HL-60/S4 (cell line): ENCODE measurements at regions not wholly inside any gene's neighbourhood (a gene's known extent, or its start where the extent isn't known, plus 50 kb on each side); places are given as distances from the start of the nearest gene placed in this dataset.
"Not testable (repeated sequence)": the region's sequence is repeated elsewhere in the genome, so short reads cannot be mapped to it uniquely, and the experiment has no call there.

ENCODE experiments used
- in situ Hi-C: fragments of 300-500 bp; cut with MboI; formaldehyde crosslinking; loops from 2 replicates; pipeline ENCODE4 v1.14.3; 2022; ENCODE audit warnings: low sequenced_read_pairs

DNA sequence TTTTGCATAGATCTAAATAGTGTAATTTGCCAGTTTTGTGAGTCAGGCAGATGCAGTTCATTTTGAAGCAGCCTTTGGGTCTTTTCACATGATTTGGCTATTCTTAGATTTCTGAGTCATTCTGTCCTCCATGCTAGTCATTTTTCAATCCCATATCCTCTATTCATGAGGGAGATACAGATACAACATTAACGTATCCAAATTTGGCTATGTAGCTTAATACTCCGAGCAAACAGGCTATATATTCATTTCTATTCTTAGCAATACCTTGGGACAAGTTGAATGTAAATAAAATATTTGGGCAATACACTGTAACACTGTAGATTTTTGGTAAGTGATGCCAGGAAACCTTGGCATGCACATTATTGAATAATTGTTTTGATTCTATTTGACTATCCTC lies 270.7 kb upstream of the PDE3A start:
- in situ Hi-C loops = no loop called here

DNA sequence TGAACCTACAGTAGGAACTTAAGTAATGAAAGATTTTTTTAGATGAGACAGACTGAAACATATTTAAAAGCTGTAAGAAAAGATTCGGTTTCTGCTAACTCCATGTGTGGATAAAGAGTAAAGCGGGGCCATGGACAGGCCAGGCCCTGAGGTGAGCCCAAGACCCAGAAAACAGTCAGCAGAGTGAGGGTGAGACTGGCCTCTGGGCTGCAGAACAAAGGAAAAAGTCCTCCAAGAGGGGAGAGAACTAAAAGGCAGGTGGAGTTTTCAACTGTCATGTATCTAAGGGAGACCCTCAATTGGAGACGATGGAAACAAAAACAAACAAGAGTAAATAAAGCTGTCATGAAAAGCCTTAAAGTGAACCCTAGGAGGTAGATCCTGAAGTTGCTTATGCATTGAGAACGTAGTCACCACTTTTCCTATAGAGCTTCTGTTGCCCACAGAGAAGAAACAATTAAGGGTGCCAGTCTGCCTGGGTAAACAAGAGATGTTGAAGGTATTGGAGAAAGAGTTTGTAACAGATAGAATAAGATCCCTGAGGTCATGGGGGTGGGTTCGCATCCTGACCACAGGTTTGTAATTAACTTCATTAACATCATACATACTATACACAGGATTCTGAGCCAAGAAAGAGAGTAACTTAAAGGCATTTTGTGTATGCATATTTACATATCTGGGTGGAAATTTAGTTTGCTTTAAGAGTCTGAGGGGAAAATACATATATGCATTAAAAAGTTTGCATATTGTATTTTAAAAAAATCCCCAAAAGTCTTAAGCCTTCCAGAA lies 268.7 kb upstream of the PDE3A start:
- in situ Hi-C loops = no loop called here

DNA sequence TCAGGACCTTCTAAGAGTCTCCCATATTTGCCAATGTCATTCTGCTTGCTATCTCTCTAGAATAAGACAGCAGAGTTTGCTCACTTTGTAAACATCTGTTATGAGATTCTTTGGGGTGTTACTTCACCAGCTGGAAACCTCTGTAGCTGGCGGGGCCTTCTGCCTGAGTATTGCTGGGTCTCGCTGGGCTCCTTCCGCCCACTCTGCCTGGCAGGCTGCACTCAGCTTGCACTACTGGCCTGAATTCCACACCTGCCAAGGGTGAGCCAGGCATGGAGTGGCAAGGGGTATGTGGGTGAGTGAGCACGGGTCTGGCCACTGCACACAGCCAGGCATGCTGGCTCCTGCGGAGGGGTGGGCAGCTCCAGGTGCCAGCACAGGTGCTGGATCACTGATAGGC lies 267.3 kb upstream of the PDE3A start:
- in situ Hi-C loops = no loop called here

DNA sequence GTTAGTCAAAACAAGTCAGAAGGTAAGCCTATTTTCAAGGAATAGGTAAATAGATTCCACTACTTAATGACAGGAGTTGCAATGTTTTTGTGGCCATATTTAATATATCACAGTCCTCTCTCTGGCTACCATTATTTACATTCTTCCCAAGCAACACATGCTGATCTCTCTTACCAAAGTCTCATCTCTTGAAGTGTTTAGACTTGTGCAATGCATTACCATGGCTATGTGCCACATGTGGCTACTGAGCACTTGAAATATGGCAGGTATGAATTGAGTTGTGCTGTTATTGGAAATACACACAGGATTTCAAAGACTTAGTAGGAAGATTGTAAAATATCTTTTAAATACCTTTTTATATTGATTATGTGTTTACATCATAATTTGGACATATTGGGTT lies 262.4 kb upstream of the PDE3A start:
- in situ Hi-C loops = no loop called here

DNA sequence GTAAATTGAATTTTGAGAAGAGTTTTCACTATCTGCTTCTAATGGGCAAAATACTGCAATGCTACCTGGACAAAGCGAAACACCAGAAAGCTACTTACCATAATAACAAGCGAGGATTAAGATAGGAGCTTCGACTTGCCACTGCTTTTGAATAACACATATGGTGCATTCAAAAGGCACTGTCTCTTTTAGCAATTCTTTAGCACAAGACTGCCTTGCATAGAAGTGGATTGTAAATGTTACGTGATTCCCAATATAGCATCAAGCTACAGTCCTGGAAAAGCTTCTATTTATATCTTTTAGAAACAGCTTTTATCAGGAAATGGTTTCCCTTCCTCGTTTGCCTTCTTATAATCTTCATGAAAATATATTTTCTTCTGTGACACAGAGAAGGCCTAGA lies 258.7 kb upstream of the PDE3A start:
- in situ Hi-C loops = no loop called here

DNA sequence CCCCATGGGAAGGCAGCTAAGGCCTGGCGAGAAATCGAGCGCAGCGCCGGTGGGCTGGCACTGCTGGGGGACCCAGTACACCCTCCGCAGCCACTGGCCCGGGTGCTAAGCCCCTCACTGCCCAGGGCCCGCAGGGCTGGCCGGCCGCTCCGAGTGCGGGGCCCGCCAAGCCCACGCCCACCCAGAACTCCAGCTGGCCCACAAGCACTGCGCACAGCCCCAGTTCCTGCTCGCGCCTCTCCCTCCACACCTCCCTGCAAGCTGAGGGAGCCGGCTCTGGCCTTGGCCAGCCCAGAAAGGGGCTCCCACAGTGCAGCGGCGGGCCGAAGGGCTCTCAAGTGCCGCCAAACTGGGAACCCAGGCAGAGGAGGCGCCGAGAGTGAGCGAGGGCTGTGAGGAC lies 253.0 kb upstream of the PDE3A start:
- in situ Hi-C loops = not testable (repeated sequence)

DNA sequence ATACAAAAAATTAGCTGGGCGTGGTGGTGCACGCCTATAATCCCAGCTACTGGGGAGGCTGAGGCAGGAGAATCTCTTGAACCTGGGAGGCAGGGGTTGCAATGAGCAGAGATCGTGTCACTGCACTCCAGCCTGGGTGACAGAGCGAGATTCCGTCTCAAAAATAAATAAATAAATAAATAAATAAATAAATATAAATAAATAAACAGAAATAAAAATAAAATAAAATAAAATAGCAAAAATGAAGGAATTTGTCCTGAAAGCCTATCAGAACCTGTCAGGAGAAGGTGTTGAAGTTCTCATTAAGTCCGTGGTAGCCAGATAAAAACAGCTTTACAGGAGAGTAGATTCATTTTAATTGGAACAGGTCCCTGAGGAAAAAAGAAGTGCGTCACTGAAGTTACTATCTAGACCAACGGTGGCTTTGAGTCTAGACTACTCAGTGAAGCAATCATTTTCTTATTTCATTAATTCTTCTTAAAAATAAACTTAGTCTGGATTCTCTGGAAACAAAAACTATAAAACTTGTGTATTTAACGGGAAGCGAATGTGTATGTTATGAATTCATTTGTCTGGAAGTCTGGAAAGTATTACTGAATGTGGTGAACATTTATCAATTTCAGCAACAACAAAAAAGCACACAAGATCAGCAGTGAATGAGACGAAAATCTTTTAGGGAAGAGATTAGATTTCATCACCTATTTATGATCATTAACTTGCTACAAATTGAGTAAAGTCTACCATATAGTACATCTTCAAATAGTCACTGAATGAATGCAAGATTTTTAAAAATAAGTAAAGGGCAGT lies 248.5 kb upstream of the PDE3A start:
- in situ Hi-C loops = no loop called here

DNA sequence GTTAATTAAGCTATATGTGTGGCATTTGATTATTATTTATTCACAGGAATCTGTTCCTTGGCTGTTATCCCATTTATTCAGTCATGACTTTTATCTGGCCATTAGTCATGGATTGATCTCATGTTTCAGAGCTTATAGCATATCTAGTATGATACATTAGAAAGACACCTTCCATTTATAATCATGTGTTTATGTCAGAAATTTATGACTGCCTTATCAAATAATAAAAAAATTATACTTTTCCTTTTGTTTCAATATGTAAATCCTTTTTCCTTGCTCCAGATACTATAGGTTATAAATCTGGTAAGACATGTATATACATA lies 248.0 kb upstream of the PDE3A start:
- in situ Hi-C loops = no loop called here

DNA sequence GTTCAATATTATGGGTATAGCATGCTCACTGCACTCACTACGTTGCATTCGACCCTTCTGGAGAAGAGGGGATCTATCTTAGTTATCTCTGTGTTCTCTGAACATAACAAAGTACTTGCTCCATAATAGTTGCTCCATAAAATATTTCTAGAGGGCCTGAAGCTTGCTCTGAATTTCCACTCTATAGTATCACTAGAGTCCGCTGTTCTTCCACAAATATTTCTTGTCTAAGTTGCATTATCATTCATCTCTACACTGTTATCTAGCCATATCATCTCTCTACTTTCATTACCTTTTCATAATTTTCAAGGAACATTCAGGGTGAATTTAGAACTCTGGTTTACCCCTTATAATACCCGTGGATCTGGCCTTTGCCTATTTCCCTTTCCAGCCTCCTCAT lies 246.1 kb upstream of the PDE3A start:
- in situ Hi-C loops = no loop called here

DNA sequence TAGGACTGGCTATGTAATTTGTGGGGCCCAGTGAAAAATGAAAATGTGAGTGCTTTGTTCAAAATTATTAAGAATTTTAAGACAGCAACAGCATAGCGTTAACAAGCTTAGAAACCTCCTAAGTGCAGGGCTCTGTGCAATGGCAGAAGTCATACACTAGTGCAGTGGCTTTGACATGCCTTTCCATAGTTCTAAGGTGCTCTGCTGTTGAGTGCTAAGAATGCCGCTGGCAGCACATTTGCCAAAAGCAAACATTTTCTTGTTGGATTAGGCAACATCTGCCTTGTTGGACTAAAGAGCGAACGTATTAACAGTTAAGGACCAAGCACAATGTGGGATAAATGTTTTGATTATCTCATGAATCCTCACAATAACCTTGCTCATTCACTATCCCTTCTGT lies 244.9 kb upstream of the PDE3A start:
- in situ Hi-C loops = no loop called here

DNA sequence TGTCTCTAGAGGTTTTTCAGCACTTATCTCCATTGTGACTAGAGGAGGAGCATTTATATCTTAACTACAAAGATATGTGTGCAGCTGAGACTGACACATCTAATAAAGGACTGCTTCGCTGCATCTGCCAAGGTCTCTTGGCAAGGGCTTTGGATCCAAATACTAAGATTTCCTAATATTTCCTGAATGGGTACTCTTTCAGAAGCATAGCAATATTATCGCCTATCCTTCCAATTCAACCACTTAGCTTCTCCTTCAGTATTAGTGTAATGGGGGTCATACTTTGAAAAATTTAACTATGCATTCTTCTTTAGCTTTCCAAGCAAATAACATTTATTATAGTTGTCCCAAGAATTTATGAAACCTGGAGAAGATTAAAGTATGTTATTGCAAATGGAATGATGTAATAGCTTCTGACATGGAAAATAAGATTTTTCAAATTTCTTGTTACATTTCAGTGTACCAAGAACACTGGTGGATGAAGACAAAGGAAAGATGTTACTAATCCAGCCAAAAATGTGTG lies 243.0 kb upstream of the PDE3A start:
- in situ Hi-C loops = no loop called here

DNA sequence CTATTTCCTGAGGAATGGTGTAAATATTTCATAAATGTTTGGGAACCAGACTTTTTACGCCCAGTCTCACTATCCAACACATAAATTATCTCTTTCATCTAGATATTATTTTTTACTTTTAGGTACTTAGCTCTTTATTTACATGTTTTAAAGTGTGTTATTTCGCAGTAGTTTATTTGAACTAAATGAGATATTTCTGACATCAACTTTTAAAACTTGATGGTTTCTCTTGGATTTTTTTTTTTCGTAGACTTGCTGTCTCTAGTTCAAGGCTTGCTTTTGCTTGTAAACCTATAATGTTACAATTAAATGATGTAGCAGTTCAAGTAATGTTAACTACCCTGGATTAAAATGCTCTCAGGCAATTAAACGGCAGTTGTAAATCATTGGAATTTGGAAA lies 241.7 kb upstream of the PDE3A start:
- in situ Hi-C loops = no loop called here

DNA sequence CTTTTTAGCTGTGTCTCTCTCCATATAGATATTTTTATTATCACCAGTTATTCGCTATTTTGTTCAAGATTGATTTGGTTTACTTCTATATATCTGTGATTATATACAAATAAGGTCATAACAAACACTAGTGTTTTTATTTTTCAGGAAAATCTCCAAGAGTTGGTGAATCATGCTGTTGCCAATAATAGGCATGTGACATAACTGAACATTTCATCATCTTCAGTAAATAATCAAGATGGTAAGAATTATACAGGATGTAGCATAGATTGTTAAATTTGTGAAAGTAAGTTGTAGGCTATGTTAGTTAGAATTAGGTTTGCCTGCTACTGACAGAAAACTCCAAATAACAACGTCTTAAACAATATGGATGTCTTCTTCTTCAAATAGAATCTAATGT lies 240.9 kb upstream of the PDE3A start:
- in situ Hi-C loops = no loop called here

DNA sequence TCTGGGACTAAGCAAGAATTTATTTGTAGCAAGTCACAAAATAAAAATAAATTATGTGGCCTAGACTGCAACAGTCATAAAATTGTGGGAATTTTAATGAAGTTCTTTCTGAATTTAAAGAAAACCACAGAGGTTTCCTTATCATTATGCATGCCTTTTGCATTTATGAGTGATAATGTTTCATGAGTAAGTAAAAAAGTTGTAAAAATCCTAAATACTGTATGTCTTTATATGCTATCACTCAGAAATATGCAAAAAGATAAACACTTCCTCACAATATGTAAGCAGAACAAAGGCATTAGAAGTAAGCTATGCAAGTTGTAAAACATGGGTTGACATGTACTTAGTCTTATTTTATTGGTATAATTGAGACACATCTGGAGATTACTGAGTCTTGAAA lies 239.4 kb upstream of the PDE3A start:
- in situ Hi-C loops = no loop called here

DNA sequence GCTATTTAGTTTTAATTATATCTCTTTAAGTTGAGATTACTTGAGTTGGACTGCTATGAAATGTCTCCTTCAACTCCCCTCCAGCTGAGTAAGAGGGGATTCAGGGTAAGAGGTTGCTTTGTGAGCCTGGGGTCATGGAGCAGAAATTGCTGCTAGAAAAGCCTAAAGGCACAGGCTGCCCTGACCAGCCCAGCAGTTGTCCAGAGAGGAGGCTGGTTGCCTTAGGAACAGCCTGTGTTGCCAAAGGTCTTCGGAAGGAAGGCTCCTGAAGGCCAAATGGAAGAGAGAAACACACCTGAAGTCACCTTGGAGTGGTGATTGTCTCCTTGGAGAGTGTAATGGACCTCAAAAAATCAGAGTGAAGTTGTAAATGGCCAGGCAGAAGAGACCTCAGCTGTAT lies 235.5 kb upstream of the PDE3A start:
- in situ Hi-C loops = no loop called here

DNA sequence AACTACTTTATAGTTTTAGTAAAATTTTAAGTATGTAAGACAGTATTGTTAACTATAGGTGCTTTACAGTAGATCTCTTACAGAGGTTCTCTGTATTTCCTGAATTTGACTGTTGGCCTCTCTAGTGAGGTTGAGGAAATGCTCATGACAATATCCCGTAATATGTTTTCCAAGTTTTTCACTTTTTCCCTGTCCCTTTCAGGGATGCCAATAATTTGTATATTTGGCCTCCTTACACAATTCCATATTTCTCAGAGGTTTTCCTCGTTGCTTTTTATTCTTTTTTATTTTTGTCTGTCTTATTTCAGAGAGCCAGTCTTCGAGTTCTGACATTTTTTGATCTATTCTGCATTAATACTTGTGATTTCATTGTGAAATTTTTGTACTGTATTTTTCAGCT lies 233.7 kb upstream of the PDE3A start:
- in situ Hi-C loops = no loop called here

DNA sequence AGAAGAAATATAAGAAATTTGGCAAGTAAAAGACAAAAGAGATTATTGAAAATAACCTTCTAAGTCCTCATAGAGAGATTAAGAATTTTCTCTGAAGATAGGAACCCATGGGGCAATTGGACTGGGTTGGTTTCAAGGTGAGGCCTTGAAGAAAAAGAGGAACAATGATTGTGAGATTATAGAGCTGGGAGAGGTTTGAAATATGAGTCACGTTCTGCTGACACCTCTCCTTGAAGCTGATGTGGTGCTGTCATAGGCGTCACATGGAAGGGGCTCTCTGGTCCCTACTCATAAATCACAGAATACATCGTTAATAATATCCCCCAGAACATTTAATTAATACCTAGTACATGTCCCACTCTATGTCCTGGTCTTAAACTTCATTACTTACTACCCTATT lies 227.6 kb upstream of the PDE3A start:
- in situ Hi-C loops = no loop called here

DNA sequence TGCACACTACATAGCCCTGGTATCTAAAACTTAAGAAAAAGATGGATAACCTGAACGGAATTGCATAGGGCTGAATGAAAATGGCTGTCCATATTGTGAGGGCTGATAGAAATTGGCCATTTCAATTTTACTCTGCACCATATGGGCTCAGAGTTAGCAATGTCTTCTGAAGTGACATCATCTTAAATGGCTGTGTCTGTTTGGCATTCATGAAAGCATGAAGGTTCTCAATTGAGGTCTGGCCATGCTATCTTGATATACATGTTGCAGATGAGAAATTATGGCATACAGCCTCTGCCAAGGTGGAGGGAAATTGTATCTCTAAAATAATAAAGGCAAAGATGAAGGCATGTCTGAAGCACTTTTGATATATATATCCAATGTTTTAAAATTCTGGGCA lies 226.0 kb upstream of the PDE3A start:
- in situ Hi-C loops = no loop called here

DNA sequence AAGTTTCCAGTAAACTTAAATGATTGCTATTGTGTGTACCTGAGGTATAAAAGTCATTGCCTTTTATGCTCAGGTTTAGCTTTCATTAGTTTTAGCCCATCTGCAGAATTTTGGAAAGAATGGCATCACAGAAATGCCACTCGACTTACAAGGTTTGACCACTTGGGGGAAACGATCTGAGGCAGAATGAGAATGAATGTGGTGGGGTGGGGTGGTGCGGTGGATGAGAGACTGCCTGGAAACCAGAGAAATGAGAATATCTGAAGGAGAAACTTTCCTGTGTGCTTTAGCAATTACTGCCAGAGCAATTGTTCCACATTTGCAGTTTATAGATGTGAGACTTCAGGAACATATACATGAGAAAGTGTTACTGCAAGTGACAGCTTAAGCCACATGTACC lies 225.4 kb upstream of the PDE3A start:
- in situ Hi-C loops = no loop called here

DNA sequence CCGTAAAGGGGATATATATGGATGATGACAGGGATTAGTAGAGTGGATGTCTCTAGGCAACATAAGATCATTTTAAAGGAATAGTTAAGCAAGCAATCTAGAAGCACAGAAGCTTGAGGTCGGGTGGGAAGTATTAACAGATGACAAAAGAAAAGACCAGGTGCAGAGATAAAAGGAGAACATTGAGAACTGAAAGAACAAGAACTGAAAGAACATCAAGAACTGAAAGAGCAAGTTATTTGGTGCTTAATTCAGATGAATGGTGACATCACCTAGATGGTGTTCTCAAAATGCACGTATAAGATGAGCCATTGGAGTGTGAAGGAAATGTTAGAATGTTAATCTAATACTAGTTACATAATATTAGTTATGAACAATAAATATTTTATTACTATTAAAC lies 224.0 kb upstream of the PDE3A start:
- in situ Hi-C loops = no loop called here

DNA sequence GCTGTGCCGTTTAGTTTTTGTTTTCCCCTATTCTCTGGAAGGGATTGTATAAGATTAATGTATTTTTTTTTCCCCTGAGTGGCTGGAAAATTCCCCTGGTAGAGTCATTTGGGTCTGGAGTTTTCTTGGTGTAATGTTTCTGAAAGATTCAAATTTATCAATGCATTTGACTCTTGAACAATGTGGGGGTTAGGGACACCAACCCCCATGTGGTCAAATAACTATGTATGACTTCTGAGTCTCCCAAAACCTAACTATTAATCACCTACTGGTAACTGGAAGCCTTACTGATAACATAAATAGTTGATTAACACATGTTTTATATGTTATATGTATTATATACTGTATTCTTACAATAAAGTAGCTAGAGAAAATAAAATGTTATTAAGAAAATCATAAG lies 220.1 kb upstream of the PDE3A start:
- in situ Hi-C loops = no loop called here

DNA sequence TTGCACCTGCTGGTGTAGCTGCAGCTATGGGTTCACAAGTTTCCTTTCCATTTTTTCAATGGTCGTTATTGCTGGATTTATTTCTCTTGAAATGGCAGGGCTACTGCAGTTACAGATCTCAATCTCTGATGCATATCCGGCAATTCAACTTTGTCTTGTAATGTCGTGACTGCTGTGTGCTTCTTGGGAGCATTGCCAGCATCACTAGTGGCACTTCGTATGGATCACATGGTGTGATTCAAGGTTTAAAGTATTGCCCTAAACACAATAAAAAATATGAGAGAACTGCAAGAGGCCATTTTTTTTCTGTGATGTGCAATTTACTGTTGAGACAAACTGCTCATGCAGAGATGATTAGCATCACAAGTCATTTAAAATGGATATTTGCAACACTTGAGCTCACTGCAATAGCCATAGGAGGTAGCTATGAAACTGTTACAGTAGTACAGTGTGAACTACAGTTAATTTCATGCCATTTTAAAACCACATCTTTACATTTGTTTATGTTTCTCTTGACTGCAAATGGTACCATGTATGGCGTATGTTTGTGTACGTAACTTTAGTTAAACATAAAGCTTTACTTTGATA lies 217.4 kb upstream of the PDE3A start:
- in situ Hi-C loops = no loop called here
